GM13976 (cell line): ENCODE measurements at regions not wholly inside any gene's neighbourhood (a gene's known extent, or its start where the extent isn't known, plus 50 kb on each side); places are given as distances from the start of the nearest gene placed in this dataset.
"Not testable (repeated sequence)": the region's sequence is repeated elsewhere in the genome, so short reads cannot be mapped to it uniquely, and the experiment has no call there.

Experiments
- DNase-seq: peaks from one replicate; pipeline ENCODE4 v3.0.0; 2012; ENCODE audit warnings: low spot score
- CTCF ChIP-seq: IDR thresholded peaks from 2 replicates; pipeline ENCODE4 v1.5.1; 2012; ENCODE audit warnings: borderline replicate concordance, mild to moderate bottlenecking; ENCODE audit not compliant: insufficient read depth; ENCODE audit errors: extremely low read depth, missing control alignments, control extremely low read depth
- in situ Hi-C: fragments of 300-500 bp; cut with MboI; formaldehyde crosslinking; loops from one replicate; pipeline ENCODE4 v1.12.0; 2022; ENCODE audit warnings: low sequenced_read_pairs, mixed read lengths, inconsistent platforms; ENCODE audit not compliant: unreplicated experiment

GRCh38 chr4:186789651-186790050 lies 66.0 kb upstream of the FAT1 start:
- no peak for TF ChIP-seq CTCF
- DNase-seq: no peak
- in situ Hi-C loops: no loop called here

- no peak for TF ChIP-seq CTCF
- DNase-seq: no peak
- in situ Hi-C loops: no loop called here
Observed at GRCh38 chr4:186790630-186791029, 67.0 kb upstream of the FAT1 start.

GRCh38 chr4:186792728-186793366 lies 69.2 kb upstream of the FAT1 start:
- TF ChIP-seq CTCF: no peak
- no peak for DNase-seq
- in situ Hi-C loops: no loop called here

DNA sequence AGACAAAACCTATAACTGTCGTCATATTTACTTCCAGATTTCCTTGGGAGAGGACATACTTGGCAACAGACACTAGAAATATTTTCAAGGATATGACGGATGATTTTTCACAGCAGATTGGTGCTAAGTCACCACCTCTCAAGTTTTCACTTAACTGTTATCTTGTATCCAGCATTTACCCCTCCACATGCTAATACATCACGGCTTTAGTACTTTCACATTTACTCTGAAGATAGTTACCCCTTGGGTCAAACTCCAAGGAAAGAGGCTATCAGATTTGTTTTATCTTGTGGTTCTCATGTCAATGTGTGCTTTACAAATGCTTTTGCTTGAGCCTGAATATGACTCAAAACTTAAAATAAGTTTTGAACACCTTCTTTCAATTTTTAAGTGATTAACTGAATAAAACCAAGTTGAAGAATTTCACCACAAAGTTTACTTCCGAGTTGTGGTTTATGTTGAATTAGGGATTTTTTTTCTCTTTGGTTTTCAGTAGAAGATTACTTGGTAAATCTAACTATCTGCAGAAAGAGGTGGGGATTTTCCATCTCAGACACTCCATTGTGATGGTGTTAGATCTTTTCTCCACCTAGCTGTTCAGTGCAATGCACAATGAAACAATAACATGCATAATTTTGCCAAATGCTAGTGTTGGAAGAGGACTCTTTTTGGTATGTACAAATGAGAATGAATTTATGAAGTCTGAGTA lies 75.4 kb upstream of the FAT1 start:
- no peak for DNase-seq
- TF ChIP-seq CTCF: no peak
- in situ Hi-C loops: no loop called here

DNA sequence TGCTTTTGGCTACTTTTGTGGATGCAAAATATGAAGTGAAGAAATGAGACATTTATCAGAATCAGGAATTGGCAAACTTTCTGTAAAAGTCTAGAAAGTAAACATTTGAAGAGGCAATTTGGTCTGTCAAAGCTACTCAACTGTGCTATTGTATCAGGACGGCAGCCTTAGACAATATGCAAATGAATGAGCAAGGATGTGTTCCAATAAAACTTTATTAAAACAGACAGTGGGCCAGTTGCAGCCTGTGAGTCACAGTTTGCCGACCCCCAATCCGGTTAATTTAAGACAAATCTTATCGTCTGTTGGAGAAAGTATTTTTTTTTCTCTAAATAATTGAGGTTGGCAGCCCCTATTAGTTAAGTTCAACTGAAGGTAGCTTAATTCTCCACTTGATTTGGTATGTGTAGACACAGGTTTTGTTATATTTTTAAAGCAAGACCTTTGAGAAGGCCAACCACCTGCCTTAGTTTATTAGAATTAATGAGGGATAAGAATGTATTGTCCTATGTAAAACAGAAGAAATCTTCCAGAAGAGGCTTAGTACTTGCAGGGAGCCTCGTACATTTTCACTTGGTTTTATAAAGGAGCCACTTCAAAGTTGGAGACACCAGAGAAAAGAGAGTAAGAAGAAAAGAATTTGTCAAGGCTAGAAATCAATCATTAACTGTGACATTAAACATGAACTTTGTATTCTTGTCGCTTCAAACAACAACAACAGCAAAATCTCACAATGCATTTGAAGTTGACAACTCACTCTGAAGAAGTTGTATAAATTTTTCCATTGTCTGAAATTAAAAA lies 81.6 kb upstream of the FAT1 start:
- TF ChIP-seq CTCF: no peak
- no peak for DNase-seq
- in situ Hi-C loops: no loop called here

GRCh38 chr4:186805917-186806316 lies 82.3 kb upstream of the FAT1 start:
- DNase-seq, in situ Hi-C loops: not testable (repeated sequence)
